Ovary (tissue), 7 donors: ENCODE measurements at regions not wholly inside any gene's neighbourhood (a gene's known extent, or its start where the extent isn't known, plus 50 kb on each side); places are given as distances from the start of the nearest gene placed in this dataset.

Source experiments
- DNase-seq, 5 donors: peaks; one replicate each; pipeline ENCODE4 v3.0.0-alpha.2; 2019 to 2020
- H3K27ac ChIP-seq, 2 donors: fragments of 200-600 bp; one replicate each; pipeline versions ENCODE4 v1.5.1 to v1.8.0; 2019 to 2022
- H3K27me3 ChIP-seq: fragments of 200-600 bp; one replicate; pipeline ENCODE4 v1.8.0; 2022
- H3K36me3 ChIP-seq: fragments of 200-600 bp; sonication (generic); one replicate; pipeline ENCODE4 v1.5.1; 2019
- H3K4me1 ChIP-seq: one replicate; pipeline ENCODE4 v1.8.1; 2013; ENCODE audit warnings: mild to moderate bottlenecking, moderate library complexity; ENCODE audit not compliant: insufficient read depth
- H3K4me3 ChIP-seq: fragments of 200-600 bp; sonication (generic); one replicate; pipeline ENCODE4 v1.5.1; 2017
- H3K9me3 ChIP-seq, 2 donors: fragments of 200-600 bp in 1 of 2; sonication (generic) in 1 of 2; one replicate each; pipeline versions ENCODE4 v1.5.1 to v1.8.1; 2013 to 2019; ENCODE audit warnings: mild to moderate bottlenecking in 1 of 2, moderate library complexity in 1 of 2
- EP300 ChIP-seq: sonication (generic); formaldehyde crosslinking; IDR thresholded peaks from one replicate; pipeline ENCODE4 v1.6.1; 2017; ENCODE audit warnings: antibody characterized with exemption
- POLR2A ChIP-seq: fragments of 450-650 bp; IDR thresholded peaks from one replicate; pipeline ENCODE4 v1.6.1; 2017; ENCODE audit warnings: antibody characterized with exemption, mild to moderate bottlenecking, moderate library complexity
- WGBS, 3 donors: extraction: QIAGEN DNeasy Blood & Tissue Kit in 1 of 3; methylation state at CpG; one replicate each; pipeline versions ENCODE4 v1.1.5 to v1.1.7; 2013 to 2017; 5-methylcytosine and 5-hydroxymethylcytosine counted together
- intact Hi-C, 4 donors: fragments of 100-400 bp; cut with DNase I; formaldehyde crosslinking; loops; one replicate each; pipeline versions ENCODE4 v1.11.0 to v1.15.1; 2022 to 2023
- TF ChIP-seq, protein P1 (sequence below), 3 donors: fragments of 450-650 bp in 2 of 3; fragments of 200-600 bp in 1 of 3; IDR thresholded peaks; one replicate each; pipeline versions ENCODE4 v1.5.1 to v1.8.0; 2016 to 2022; ENCODE audit warnings: antibody characterized with exemption in 3 of 3, mild to moderate bottlenecking in 1 of 3
- donor health status: DM: no; HTN: no; CAD: no; lungs with moderate emphysema.
- donor health status: DM: no; HTN: no; CAD: no.
- donor health status: Bipolar disorder and iron deficiency.
- donor health status: DM: no; HTN: no; CAD: no.
- donor health status: DM: yes; HTN: yes; CAD: no.

DNA sequence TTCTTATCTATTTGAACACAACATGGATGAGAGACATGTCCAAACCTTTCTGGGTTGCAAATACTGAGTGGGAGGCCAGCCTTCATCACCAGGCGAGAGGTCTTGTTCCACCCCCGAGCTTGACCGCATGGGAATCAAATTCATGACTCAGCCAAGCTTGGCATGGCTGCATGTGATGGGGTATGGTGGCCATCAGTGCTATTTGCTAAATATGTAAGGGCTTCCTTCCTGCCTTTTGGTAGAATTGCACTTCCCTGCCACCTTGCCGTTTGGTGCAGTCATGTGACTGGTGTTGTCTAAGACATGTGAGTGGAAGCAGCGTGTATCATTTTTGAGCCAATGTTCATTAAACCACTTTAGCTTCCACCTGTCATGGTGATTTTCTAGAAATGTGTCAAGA, 508.9 kb upstream of the SULF2 start:
- Histone ChIP-seq H3K27ac (no peak overlapping the region), H3K27me3 (no peaks in the 10 kb centered on the region), H3K4me1 (peaks cover 11% of the 10 kb centered on the region), H3K4me3 (no peak overlapping the region), H3K36me3 (no peaks in the 10 kb centered on the region), H3K9me3 (no peaks in the 10 kb centered on the region)
- TF ChIP-seq, protein P1, sequence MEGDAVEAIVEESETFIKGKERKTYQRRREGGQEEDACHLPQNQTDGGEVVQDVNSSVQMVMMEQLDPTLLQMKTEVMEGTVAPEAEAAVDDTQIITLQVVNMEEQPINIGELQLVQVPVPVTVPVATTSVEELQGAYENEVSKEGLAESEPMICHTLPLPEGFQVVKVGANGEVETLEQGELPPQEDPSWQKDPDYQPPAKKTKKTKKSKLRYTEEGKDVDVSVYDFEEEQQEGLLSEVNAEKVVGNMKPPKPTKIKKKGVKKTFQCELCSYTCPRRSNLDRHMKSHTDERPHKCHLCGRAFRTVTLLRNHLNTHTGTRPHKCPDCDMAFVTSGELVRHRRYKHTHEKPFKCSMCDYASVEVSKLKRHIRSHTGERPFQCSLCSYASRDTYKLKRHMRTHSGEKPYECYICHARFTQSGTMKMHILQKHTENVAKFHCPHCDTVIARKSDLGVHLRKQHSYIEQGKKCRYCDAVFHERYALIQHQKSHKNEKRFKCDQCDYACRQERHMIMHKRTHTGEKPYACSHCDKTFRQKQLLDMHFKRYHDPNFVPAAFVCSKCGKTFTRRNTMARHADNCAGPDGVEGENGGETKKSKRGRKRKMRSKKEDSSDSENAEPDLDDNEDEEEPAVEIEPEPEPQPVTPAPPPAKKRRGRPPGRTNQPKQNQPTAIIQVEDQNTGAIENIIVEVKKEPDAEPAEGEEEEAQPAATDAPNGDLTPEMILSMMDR (IDR thresholded peaks at IDR 0.05) = no peak
- TF ChIP-seq POLR2A = no peak
- intact Hi-C loops = loop anchor here in 2 of 4 donors (10.0 kb wide), 2 partner anchors 509 to 619 kb away; partner anchors contain the start of gene SULF2 (in 2 of the 2)
- 84 to 91% (median 89%) methylated on average over 5 of the region's 5 CpGs for WGBS, 3 donors
- no peak for DNase-seq

DNA sequence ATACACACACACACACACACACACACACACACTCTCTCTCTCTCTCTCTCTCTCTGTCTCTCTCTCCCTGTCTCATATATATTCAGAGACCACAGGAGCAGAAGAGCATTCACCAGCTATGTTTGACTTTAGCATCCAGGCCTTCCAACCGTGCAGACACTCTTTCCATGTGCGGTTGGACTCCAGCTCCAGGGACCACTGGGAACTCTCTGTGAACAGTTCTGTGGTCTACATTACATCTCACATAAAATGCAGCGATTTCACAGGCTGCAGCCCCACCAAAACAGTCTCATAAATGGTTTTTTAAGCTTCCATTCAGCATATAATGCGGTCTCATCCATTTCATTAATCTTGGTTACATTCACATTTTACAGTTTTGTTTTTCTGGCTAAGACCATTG, 508.4 kb upstream of the SULF2 start:
- no peak overlapping the region for H3K4me3 ChIP-seq
- no peak for TF ChIP-seq EP300
- no peaks in the 10 kb centered on the region for H3K27me3 ChIP-seq
- no peaks in the 10 kb centered on the region for H3K36me3 ChIP-seq
- no peaks in the 10 kb centered on the region for H3K9me3 ChIP-seq
- DNase-seq = no peak
- WGBS, 3 donors = 90 to 94% (median 91%) methylated on average over 4 of the region's 4 CpGs
- H3K4me1 ChIP-seq = peaks cover 11% of the 10 kb centered on the region
- H3K27ac ChIP-seq = no peak overlapping the region
- intact Hi-C loops = loop anchor here in 2 of 4 donors (10.0 kb wide), 2 partner anchors 509 to 619 kb away; partner anchors contain the start of gene SULF2 (in 2 of the 2)

DNA sequence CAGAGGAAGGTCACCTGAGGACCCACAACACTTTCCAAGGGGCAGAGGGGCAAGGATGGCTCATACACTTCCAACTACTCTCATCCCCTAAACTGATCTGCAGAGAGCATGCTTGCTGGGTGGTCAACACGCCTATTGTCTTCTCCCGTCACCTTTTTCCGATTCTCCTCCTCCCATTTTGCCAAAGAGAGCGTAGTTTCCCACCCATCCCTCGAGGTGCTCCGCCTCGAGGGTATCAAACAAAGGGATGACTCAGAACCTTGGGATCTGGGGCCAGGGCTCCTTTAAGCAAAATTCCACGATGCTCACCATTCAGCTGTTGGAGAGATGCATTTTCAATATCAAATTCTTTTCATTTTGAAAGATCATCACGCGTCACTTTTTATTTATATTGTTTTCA, 507.5 kb upstream of the SULF2 start:
- H3K9me3 ChIP-seq = no peaks in the 10 kb centered on the region
- no peak for TF ChIP-seq EP300
- TF ChIP-seq, protein P1 (IDR thresholded peaks at IDR 0.05) = no peak
- no peak for TF ChIP-seq POLR2A
- H3K36me3 ChIP-seq = no peaks in the 10 kb centered on the region
- 85 to 88% (median 87%) methylated on average over 10 of the region's 10 CpGs for WGBS, 3 donors
- peaks cover 14% of the 10 kb centered on the region for H3K4me1 ChIP-seq
- intact Hi-C loops = loop anchor here in 2 of 4 donors (10.0 kb wide), 2 partner anchors 508 to 618 kb away; partner anchors contain the start of gene SULF2 (in 2 of the 2)
- DNase-seq = no peak
- H3K27ac ChIP-seq = no peak overlapping the region
- no peaks in the 10 kb centered on the region for H3K27me3 ChIP-seq
- no peak overlapping the region for H3K4me3 ChIP-seq

DNA sequence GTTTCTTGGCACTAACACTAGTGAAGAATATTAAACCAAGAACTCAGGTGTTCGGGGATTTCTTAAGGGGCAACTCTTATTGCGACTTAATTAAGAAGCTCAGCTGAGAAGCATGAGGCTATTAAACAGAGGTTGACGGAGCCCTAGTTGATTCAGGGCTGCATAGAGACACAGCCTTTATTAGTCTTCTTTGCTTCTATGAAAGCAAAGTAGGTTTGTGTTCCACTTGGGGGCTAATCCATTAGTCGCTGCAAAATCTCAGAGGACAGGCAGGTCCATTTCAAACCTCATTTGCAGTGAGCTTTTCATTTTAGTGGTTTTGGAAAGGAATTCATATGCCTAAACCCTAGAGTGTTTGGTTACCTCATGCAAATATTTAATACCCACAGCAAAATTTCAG, 506.6 kb upstream of the SULF2 start:
- no peak for TF ChIP-seq EP300
- TF ChIP-seq POLR2A = no peak
- TF ChIP-seq, protein P1 (IDR thresholded peaks at IDR 0.05) = no peak
- Histone ChIP-seq H3K36me3 (no peaks in the 10 kb centered on the region), H3K27me3 (no peaks in the 10 kb centered on the region), H3K27ac (no peak overlapping the region), H3K4me1 (peaks cover 14% of the 10 kb centered on the region), H3K4me3 (no peak overlapping the region), H3K9me3 (no peaks in the 10 kb centered on the region)
- 86 to 90% (median 89%) methylated on average over 4 of the region's 4 CpGs for WGBS, 3 donors
- DNase-seq = no peak
- intact Hi-C loops = loop anchor here in 2 of 4 donors (10.0 kb wide), 2 partner anchors 507 to 617 kb away; partner anchors contain the start of gene SULF2 (in 2 of the 2)

DNA sequence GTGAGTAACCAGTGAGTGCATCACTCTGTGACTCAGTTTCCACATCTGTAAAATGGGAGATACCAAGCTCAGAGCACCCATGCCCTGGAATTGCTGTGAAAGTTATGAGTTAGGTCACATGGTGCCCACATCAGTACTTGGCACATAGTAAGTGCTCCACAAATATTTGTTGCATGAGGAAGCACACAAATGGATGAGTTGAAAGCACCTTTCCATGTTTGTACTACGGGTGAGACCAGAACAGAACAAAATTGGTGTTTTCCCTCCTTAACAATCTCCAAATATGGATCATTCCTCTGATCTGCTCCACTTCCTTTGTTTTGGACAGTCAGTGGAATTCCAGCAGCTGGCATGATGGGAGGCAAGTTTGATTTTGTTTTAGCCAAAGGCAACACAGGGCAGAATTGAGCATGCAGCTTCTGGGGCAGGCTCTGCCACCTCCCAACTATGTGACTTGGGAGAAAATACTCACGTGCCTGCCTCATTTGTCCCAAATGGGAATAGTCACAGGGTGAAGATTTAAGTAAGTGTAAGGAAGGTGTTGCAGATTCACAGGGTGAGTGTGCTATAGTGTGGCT, 503.7 kb upstream of the SULF2 start:
- WGBS, 3 donors = 46 to 55% (median 50%) methylated on average over 2 of the region's 2 CpGs
- no peaks in the 10 kb centered on the region for H3K9me3 ChIP-seq
- TF ChIP-seq EP300 (no peak), POLR2A (no peak)
- TF ChIP-seq, protein P1 (IDR thresholded peaks at IDR 0.05) = no peak
- intact Hi-C loops = no loop called here
- H3K36me3 ChIP-seq = no peaks in the 10 kb centered on the region
- H3K27me3 ChIP-seq = no peaks in the 10 kb centered on the region
- H3K27ac ChIP-seq = no peak overlapping the region
- DNase-seq = no peak
- H3K4me1 ChIP-seq = peaks cover 8% of the 10 kb centered on the region
- H3K4me3 ChIP-seq = no peak overlapping the region
